MCF 10A (cell line): ENCODE measurements at regions not wholly inside any gene's neighbourhood (a gene's known extent, or its start where the extent isn't known, plus 50 kb on each side); places are given as distances from the start of the nearest gene placed in this dataset. TPM values are rescaled to one million over a fixed set of nuclear protein-coding genes. Genes with fewer than 3 reads are reported as not detected.
"Not testable (repeated sequence)": the region's sequence is repeated elsewhere in the genome, so short reads cannot be mapped to it uniquely, and the experiment has no call there.

Experiments
- BruUV-seq: library from RNA; stranded (reverse); fragments of 400-500 nt; replicated peaks from 2 replicates; lab custom pipeline; 2021; lab: Mats Ljungman, UMichigan
- CTCF ChIA-PET: fragments of 300-600 bp; sonication (Branson Sonifier 250); formaldehyde crosslinking; extraction: SDS; loops from one replicate; lab custom pipeline; 2021; ENCODE audit warnings: antibody characterized with exemption, inconsistent platforms; lab: Yijun Ruan, JAX
- POLR2A ChIA-PET: fragments of 300-600, 350-650 bp; sonication (Branson Sonifier 250); formaldehyde crosslinking; extraction: SDS; loops from one replicate; lab custom pipeline; 2020; ENCODE audit warnings: antibody characterized with exemption, inconsistent platforms; lab: Yijun Ruan, JAX
- DNase-seq: peaks from one replicate; pipeline ENCODE4 v3.0.0-alpha.2; 2018; ENCODE audit not compliant: unreplicated experiment
- H3K27ac Mint-ChIP-seq: one replicate; pipeline ENCODE4 v1.8.0; 2022; ENCODE audit warnings: mild to moderate bottlenecking, low read depth, mixed read lengths; ENCODE audit not compliant: unreplicated experiment
- H3K27me3 Mint-ChIP-seq: one replicate; pipeline ENCODE4 v1.8.0; 2022; ENCODE audit warnings: mixed read lengths; ENCODE audit not compliant: insufficient read depth, unreplicated experiment
- H3K36me3 Mint-ChIP-seq: one replicate; pipeline ENCODE4 v1.8.0; 2022; ENCODE audit warnings: mild to moderate bottlenecking, moderate library complexity, mixed read lengths; ENCODE audit not compliant: insufficient read depth, unreplicated experiment
- H3K4me1 Mint-ChIP-seq: one replicate; pipeline ENCODE4 v1.8.0; 2022; ENCODE audit warnings: mixed read lengths; ENCODE audit not compliant: insufficient read depth, unreplicated experiment
- H3K4me3 Mint-ChIP-seq: one replicate; pipeline ENCODE4 v1.8.0; 2022; ENCODE audit warnings: mild to moderate bottlenecking, moderate library complexity, mixed read lengths; ENCODE audit not compliant: unreplicated experiment
- H3K9me3 Mint-ChIP-seq: one replicate; pipeline ENCODE4 v1.8.0; 2022; ENCODE audit warnings: mixed read lengths; ENCODE audit not compliant: unreplicated experiment
- CTCF ChIP-seq: fragments of 200-600 bp; IDR thresholded peaks from one replicate; pipeline ENCODE4 v1.8.0; 2022; ENCODE audit warnings: antibody characterized with exemption, mild to moderate bottlenecking; ENCODE audit not compliant: unreplicated experiment
- intact Hi-C: fragments of 100-400 bp; cut with micrococcal nuclease; formaldehyde crosslinking; loops from 2 replicates; pipeline ENCODE4 v1.14.1; 2022
- microRNA-seq: library from miRNA; unstranded; fragments of <30 nt; microRNA quantifications from one replicate; pipeline ENCODE4 v1.2.0, GENCODE V29; 2022

- DNase-seq, BruUV-seq, H3K36me3 Mint-ChIP-seq, intact Hi-C loops, H3K27me3 Mint-ChIP-seq, POLR2A ChIA-PET, H3K27ac Mint-ChIP-seq, H3K4me1 Mint-ChIP-seq, H3K4me3 Mint-ChIP-seq, H3K9me3 Mint-ChIP-seq: not testable (repeated sequence)
- CTCF ChIA-PET: interaction anchor here (0.6 to 1.1 kb wide), 2 partner anchors 19 to 210 kb away, joined by 3 to 4 read pairs; no protein-coding TSS in a partner anchor
Observed at GRCh38 chr17:64719517-64719916, 57.4 kb upstream of the SMURF2 start.

- intact Hi-C loops, H3K27me3 Mint-ChIP-seq, H3K4me1 Mint-ChIP-seq, H3K9me3 Mint-ChIP-seq, H3K36me3 Mint-ChIP-seq, H3K27ac Mint-ChIP-seq, BruUV-seq, POLR2A ChIA-PET, CTCF ChIA-PET, DNase-seq, H3K4me3 Mint-ChIP-seq: not testable (repeated sequence)
Observed at GRCh38 chr17:64718816-64719215, 56.7 kb upstream of the SMURF2 start.

GRCh38 chr17:64718058-64718457, 56.0 kb upstream of the SMURF2 start:
- POLR2A ChIA-PET: no interaction called here
- no peak for TF ChIP-seq CTCF

GRCh38 chr17:64716496-64716895, 54.4 kb upstream of the SMURF2 start:
- H3K4me1 Mint-ChIP-seq, POLR2A ChIA-PET, BruUV-seq, DNase-seq, CTCF ChIA-PET, H3K36me3 Mint-ChIP-seq, H3K27me3 Mint-ChIP-seq, H3K9me3 Mint-ChIP-seq, H3K27ac Mint-ChIP-seq, intact Hi-C loops, H3K4me3 Mint-ChIP-seq: not testable (repeated sequence)

More at GRCh38 chr17:64718058-64718457, 56.0 kb upstream of the SMURF2 start:
- CTCF ChIA-PET: no interaction called here
- intact Hi-C loops: no loop called here
- no peaks in the 10 kb centered on the region for H3K27me3 Mint-ChIP-seq
- BruUV-seq: no TSS peak
- no peak for DNase-seq
- H3K9me3 Mint-ChIP-seq: no peaks in the 10 kb centered on the region
- peaks cover 8% of the 10 kb centered on the region for H3K4me1 Mint-ChIP-seq
- H3K4me3 Mint-ChIP-seq: no peak overlapping the region
- H3K36me3 Mint-ChIP-seq: no peaks in the 10 kb centered on the region
- H3K27ac Mint-ChIP-seq: no peak overlapping the region

GRCh38 chr17:64713786-64714185, 51.7 kb upstream of the SMURF2 start:
- POLR2A ChIA-PET: interaction anchor here (0.6 kb wide), 1 partner anchor 27 kb away, joined by 5 read pairs; no protein-coding TSS in a partner anchor
- H3K27me3 Mint-ChIP-seq, H3K9me3 Mint-ChIP-seq, H3K36me3 Mint-ChIP-seq, H3K4me3 Mint-ChIP-seq, H3K27ac Mint-ChIP-seq, intact Hi-C loops, BruUV-seq, DNase-seq: not testable (repeated sequence)
- H3K4me1 Mint-ChIP-seq: peaks cover 11% of the 10 kb centered on the region
- CTCF ChIA-PET: interaction anchor here (0.6 kb wide), 1 partner anchor 29 kb away, joined by 3 read pairs; no protein-coding TSS in a partner anchor

GRCh38 chr17:64712557-64713351, 50.6 kb upstream of the SMURF2 start:
- DNase-seq, H3K36me3 Mint-ChIP-seq, intact Hi-C loops, H3K4me3 Mint-ChIP-seq, H3K27me3 Mint-ChIP-seq, POLR2A ChIA-PET, BruUV-seq, H3K9me3 Mint-ChIP-seq, H3K27ac Mint-ChIP-seq: not testable (repeated sequence)
- CTCF ChIA-PET: interaction anchor here (0.6 kb wide), 2 partner anchors 30 to 60 kb away, joined by 3 read pairs; no protein-coding TSS in a partner anchor
- H3K4me1 Mint-ChIP-seq: peaks cover 11% of the 10 kb centered on the region

Small RNAs in the stretch of these regions (microRNA-seq; reads per million reads assigned to microRNA genes)
- gene MIR6080: not detected
